GM19328 (cell line): ENCODE measurements at regions not wholly inside any gene's neighbourhood (a gene's known extent, or its start where the extent isn't known, plus 50 kb on each side); places are given as distances from the start of the nearest gene placed in this dataset.
"Not testable (repeated sequence)": the region's sequence is repeated elsewhere in the genome, so short reads cannot be mapped to it uniquely, and the experiment has no call there.

ENCODE experiments used
- ATAC-seq: cut with Tn5 transposase; IDR thresholded peaks from one replicate; pipeline ENCODE4 v1.9.1; 2021; ENCODE audit warnings: mild to moderate bottlenecking, moderate library complexity; ENCODE audit not compliant: unreplicated experiment

GRCh38 chr21:35170818-35171217, 121.7 kb upstream of the RUNX1 start:
- no peak for ATAC-seq

- no peak for ATAC-seq
These were observed 121.1 kb upstream of the RUNX1 start for GRCh38 chr21:35170244-35170643.

GRCh38 chr21:35169574-35169973, 120.5 kb upstream of the RUNX1 start:
- no peak for ATAC-seq

GRCh38 chr21:35168735-35169134, 119.6 kb upstream of the RUNX1 start:
- ATAC-seq: no peak

GRCh38 chr21:35164971-35165483, 115.9 kb upstream of the RUNX1 start:
- no peak for ATAC-seq

GRCh38 chr21:35164380-35164779, 115.3 kb upstream of the RUNX1 start:
- ATAC-seq: no peak

GRCh38 chr21:35163411-35163810, 114.3 kb upstream of the RUNX1 start:
- no peak for ATAC-seq

- no peak for ATAC-seq
These were observed 113.7 kb upstream of the RUNX1 start for GRCh38 chr21:35162831-35163230.

GRCh38 chr21:35159881-35160280, 110.8 kb upstream of the RUNX1 start:
- no peak for ATAC-seq

- ATAC-seq: not testable (repeated sequence)
These were observed 108.3 kb upstream of the RUNX1 start for GRCh38 chr21:35157374-35157773.

- ATAC-seq: no peak
These were observed 107.5 kb upstream of the RUNX1 start for GRCh38 chr21:35156293-35157278.

- ATAC-seq: no peak
These were observed 105.7 kb upstream of the RUNX1 start for GRCh38 chr21:35154788-35155187.

- no peak for ATAC-seq
These were observed 104.6 kb upstream of the RUNX1 start for GRCh38 chr21:35153671-35154070.

GRCh38 chr21:35150562-35151226, 101.6 kb upstream of the RUNX1 start:
- no peak for ATAC-seq

GRCh38 chr21:35149698-35150097, 100.6 kb upstream of the RUNX1 start:
- no peak for ATAC-seq

- ATAC-seq: no peak
These were observed 98.3 kb upstream of the RUNX1 start for GRCh38 chr21:35147439-35147838.

- no peak for ATAC-seq
These were observed 96.6 kb upstream of the RUNX1 start for GRCh38 chr21:35145626-35146233.

- ATAC-seq: no peak
These were observed 95.9 kb upstream of the RUNX1 start for GRCh38 chr21:35144978-35145377.

GRCh38 chr21:35142036-35142815, 93.1 kb upstream of the RUNX1 start:
- no peak for ATAC-seq

GRCh38 chr21:35139382-35139715, 90.2 kb upstream of the RUNX1 start:
- no peak for ATAC-seq
